ENCODE measurements at regions not wholly inside any gene's neighbourhood (a gene's known extent, or its start where the extent isn't known, plus 50 kb on each side); places are given as distances from the start of the nearest gene placed in this dataset.

GRCh38 chr9:129427149-129427548 lies 193.8 kb downstream of the C9orf50 start:
- TF ChIP-seq CTCF (IDR thresholded peaks at IDR 0.05): no peak
- TF ChIP-seq POLR2A (IDR thresholded peaks at IDR 0.05): no peak

Measured in body of pancreas (tissue), 4 donors.